ENCODE measurements at regions not wholly inside any gene's neighbourhood (a gene's known extent, or its start where the extent isn't known, plus 50 kb on each side); places are given as distances from the start of the nearest gene placed in this dataset.

- DNase-seq = no peak
Measured at GRCh38 chr9:26026423-26027100, 348.3 kb upstream of the TUSC1 start.

- DNase-seq = no peak
Measured at GRCh38 chr9:26013199-26013598, 335.0 kb upstream of the TUSC1 start.

- DNase-seq = no peak
Measured at GRCh38 chr9:26012797-26013196, 334.6 kb upstream of the TUSC1 start.

GRCh38 chr9:25994605-25995004 lies 316.4 kb upstream of the TUSC1 start:
- no peak for DNase-seq

GRCh38 chr9:25990376-25990775 lies 312.1 kb upstream of the TUSC1 start:
- no peak for DNase-seq

GRCh38 chr9:25975667-25976066 lies 297.4 kb upstream of the TUSC1 start:
- no peak for DNase-seq

- peak; percentile 47 to 74 for DNase-seq
Measured at GRCh38 chr9:25964239-25964638, 286.0 kb upstream of the TUSC1 start.

- DNase-seq = no peak
Measured at GRCh38 chr9:25960178-25960577, 281.9 kb upstream of the TUSC1 start.

GRCh38 chr9:25954209-25954608 lies 276.0 kb upstream of the TUSC1 start:
- DNase-seq = no peak

- DNase-seq = no peak
Measured at GRCh38 chr9:25948182-25948581, 269.9 kb upstream of the TUSC1 start.

GRCh38 chr9:25939126-25939525 lies 260.9 kb upstream of the TUSC1 start:
- no peak for DNase-seq

- no peak for DNase-seq
Measured at GRCh38 chr9:25936031-25936430, 257.8 kb upstream of the TUSC1 start.

- no peak for DNase-seq
Measured at GRCh38 chr9:25935188-25935587, 256.9 kb upstream of the TUSC1 start.

GRCh38 chr9:25918761-25919160 lies 240.5 kb upstream of the TUSC1 start:
- no peak for DNase-seq

- no peak for DNase-seq
Measured at GRCh38 chr9:25917731-25918362, 239.6 kb upstream of the TUSC1 start.

- no peak for DNase-seq
Measured at GRCh38 chr9:25913806-25914205, 235.6 kb upstream of the TUSC1 start.

- DNase-seq = no peak
Measured at GRCh38 chr9:25904701-25905100, 226.5 kb upstream of the TUSC1 start.

GRCh38 chr9:25891527-25891926 lies 213.3 kb upstream of the TUSC1 start:
- no peak for DNase-seq

- no peak for DNase-seq
Measured at GRCh38 chr9:25889661-25890060, 211.4 kb upstream of the TUSC1 start.

- DNase-seq = no peak
Measured at GRCh38 chr9:25876248-25876647, 198.0 kb upstream of the TUSC1 start.

GRCh38 chr9:25864509-25864908 lies 186.3 kb upstream of the TUSC1 start:
- no peak for DNase-seq

- DNase-seq = no peak
Measured at GRCh38 chr9:25861421-25861820, 183.2 kb upstream of the TUSC1 start.

- no peak for DNase-seq
Measured at GRCh38 chr9:25857147-25857546, 178.9 kb upstream of the TUSC1 start.

- DNase-seq = no peak
Measured at GRCh38 chr9:25850803-25851202, 172.6 kb upstream of the TUSC1 start.

- no peak for DNase-seq
Measured at GRCh38 chr9:25845867-25846266, 167.6 kb upstream of the TUSC1 start.
